KMS-11 (cell line): ENCODE measurements at regions not wholly inside any gene's neighbourhood (a gene's known extent, or its start where the extent isn't known, plus 50 kb on each side); places are given as distances from the start of the nearest gene placed in this dataset.

Source experiments
- H2AFZ ChIP-seq: fragments of 200-600 bp; sonication (generic); 2 replicates; pipeline ENCODE4 v1.6.1; 2016; ENCODE audit warnings: antibody characterized with exemption, mixed run types, low read depth
- H3K27ac ChIP-seq: fragments of 200-600 bp; sonication (generic); 2 replicates; pipeline ENCODE4 v1.6.1; 2016; ENCODE audit warnings: mild to moderate bottlenecking, mixed run types
- H3K27me3 ChIP-seq: fragments of 200-600 bp; sonication (generic); 2 replicates; pipeline ENCODE4 v1.6.1; 2017; ENCODE audit warnings: mild to moderate bottlenecking, low read depth, mixed run types, moderate library complexity; ENCODE audit not compliant: insufficient read depth
- H3K36me3 ChIP-seq: fragments of 200-600 bp; sonication (generic); 2 replicates; pipeline ENCODE4 v1.6.1; 2017; ENCODE audit warnings: mild to moderate bottlenecking, mixed run types; ENCODE audit not compliant: insufficient read depth
- H3K4me1 ChIP-seq: fragments of 200-600 bp; sonication (generic); 2 replicates; pipeline ENCODE4 v1.6.1; 2016; ENCODE audit warnings: mild to moderate bottlenecking, low read depth, mixed run types; ENCODE audit not compliant: poor library complexity, severe bottlenecking
- H3K4me2 ChIP-seq: fragments of 200-600 bp; sonication (generic); 2 replicates; pipeline ENCODE4 v1.7.0; 2016; ENCODE audit warnings: mild to moderate bottlenecking, mixed run types
- H3K4me3 ChIP-seq: fragments of 200-600 bp; sonication (generic); IDR thresholded peaks from 2 replicates; pipeline ENCODE4 v1.6.1; 2017; ENCODE audit warnings: low read depth, low read length, mixed read lengths; ENCODE audit not compliant: insufficient read depth
- H3K79me2 ChIP-seq: fragments of 200-600 bp; sonication (generic); 2 replicates; pipeline ENCODE4 v1.6.1; 2016; ENCODE audit warnings: low read depth, mixed run types; ENCODE audit not compliant: insufficient read depth
- H3K9ac ChIP-seq: fragments of 200-600 bp; sonication (generic); 2 replicates; pipeline ENCODE4 v1.6.1; 2016; ENCODE audit warnings: mild to moderate bottlenecking, mixed run types
- H4K20me1 ChIP-seq: fragments of 200-600 bp; sonication (generic); 2 replicates; pipeline ENCODE4 v1.6.1; 2016; ENCODE audit warnings: mild to moderate bottlenecking, mixed run types; ENCODE audit not compliant: insufficient read depth
- CTCF ChIP-seq: fragments of 200-600 bp; sonication (generic); conservative IDR thresholded peaks from 2 replicates; pipeline ENCODE4 v1.6.1; 2017; ENCODE audit warnings: low read depth, mild to moderate bottlenecking, antibody characterized with exemption, low read length, moderate library complexity, mixed read lengths

- H3K9ac ChIP-seq, result no peak overlapping the region
Measured at GRCh38 chr11:23112390-23112789, 252.1 kb upstream of the CCDC179 start.

GRCh38 chr11:23112987-23113886 is 253.0 kb upstream of the CCDC179 start:
- peak overlapping the region; percentile 29; the same call in 1 of the 2 replicates for H3K4me2 ChIP-seq
- peak; percentile 86 for TF ChIP-seq CTCF
- H3K4me3 ChIP-seq, result no peak overlapping the region
- H3K4me1 ChIP-seq, result peaks cover 11% of the 10 kb centered on the region
- no peaks in the 10 kb centered on the region for H4K20me1 ChIP-seq
- no peak overlapping the region for H3K27ac ChIP-seq
- peak overlapping the region; percentile 66 for H2AFZ ChIP-seq
- no peak overlapping the region for H3K9ac ChIP-seq
- no peaks in the 10 kb centered on the region for H3K36me3 ChIP-seq
- no peaks in the 10 kb centered on the region for H3K27me3 ChIP-seq
- H3K79me2 ChIP-seq, result no peaks in the 10 kb centered on the region

More at GRCh38 chr11:23112390-23112789, 252.1 kb upstream of the CCDC179 start:
- Histone ChIP-seq H3K27me3 (no peaks in the 10 kb centered on the region), H3K36me3 (no peaks in the 10 kb centered on the region), H2AFZ (peak overlapping the region; percentile 66; the same call in 1 of the 2 replicates), H3K27ac (no peak overlapping the region), H3K4me3 (no peak overlapping the region), H3K4me1 (peaks cover 11% of the 10 kb centered on the region), H3K79me2 (no peaks in the 10 kb centered on the region), H4K20me1 (no peaks in the 10 kb centered on the region), H3K4me2 (no peak overlapping the region)
- no peak for TF ChIP-seq CTCF

- TF ChIP-seq CTCF, result peak; percentile 11; the same call in 1 of the 2 replicates
- H3K4me3 ChIP-seq, result no peak overlapping the region
- H3K79me2 ChIP-seq, result no peaks in the 10 kb centered on the region
Measured at GRCh38 chr11:23113887-23114216, 253.6 kb upstream of the CCDC179 start.

GRCh38 chr11:23123753-23124152 is 263.5 kb upstream of the CCDC179 start:
- H3K4me3 ChIP-seq, result no peak overlapping the region
- H2AFZ ChIP-seq, result no peak overlapping the region
- H3K36me3 ChIP-seq, result no peaks in the 10 kb centered on the region
- no peak overlapping the region for H3K4me2 ChIP-seq
- H3K4me1 ChIP-seq, result no peaks in the 10 kb centered on the region
- no peak overlapping the region for H3K9ac ChIP-seq
- TF ChIP-seq CTCF, result no peak
- no peak overlapping the region for H3K27ac ChIP-seq
- H3K79me2 ChIP-seq, result no peaks in the 10 kb centered on the region
- H4K20me1 ChIP-seq, result no peaks in the 10 kb centered on the region
- no peaks in the 10 kb centered on the region for H3K27me3 ChIP-seq

More at GRCh38 chr11:23113887-23114216, 253.6 kb upstream of the CCDC179 start:
- no peaks in the 10 kb centered on the region for H4K20me1 ChIP-seq
- no peak overlapping the region for H3K9ac ChIP-seq
- peaks cover 11% of the 10 kb centered on the region for H3K4me1 ChIP-seq
- no peak overlapping the region for H3K4me2 ChIP-seq
- H2AFZ ChIP-seq, result no peak overlapping the region
- H3K27ac ChIP-seq, result no peak overlapping the region
- no peaks in the 10 kb centered on the region for H3K36me3 ChIP-seq
- H3K27me3 ChIP-seq, result no peaks in the 10 kb centered on the region
